Spinal cord (tissue), 9 donors: ENCODE measurements at regions not wholly inside any gene's neighbourhood (a gene's known extent, or its start where the extent isn't known, plus 50 kb on each side); places are given as distances from the start of the nearest gene placed in this dataset.
A peak's percentile ranks its signal among the peaks of the same experiment; 100 is the strongest.

Source experiments
- DNase-seq, 6 donors: peaks; one replicate each; pipeline versions ENCODE4 v3.0.0 to v3.0.0-alpha.2; 2013 to 2015; ENCODE audit warnings: low spot score in 6 of 6, low read depth in 4 of 6
- H3K27ac ChIP-seq: one replicate; pipeline ENCODE4 v1.5.1; 2013; ENCODE audit warnings: low read depth, low read length, control low read depth
- H3K27me3 ChIP-seq: one replicate; pipeline ENCODE4 v1.6.1; 2013; ENCODE audit warnings: low read length; ENCODE audit not compliant: control insufficient read depth, insufficient read depth
- H3K36me3 ChIP-seq: one replicate; pipeline ENCODE4 v1.6.1; 2013; ENCODE audit warnings: low read length; ENCODE audit not compliant: control insufficient read depth, insufficient read depth
- H3K4me1 ChIP-seq: one replicate; pipeline ENCODE4 v1.6.1; 2013; ENCODE audit warnings: low read length; ENCODE audit not compliant: control insufficient read depth, insufficient read depth
- H3K4me3 ChIP-seq: one replicate; pipeline ENCODE4 v1.5.1; 2013; ENCODE audit warnings: low read depth, low read length, control low read depth
- H3K9me3 ChIP-seq: one replicate; pipeline ENCODE4 v1.6.1; 2013; ENCODE audit warnings: low read length; ENCODE audit not compliant: control insufficient read depth, insufficient read depth
- WGBS: methylation state at CpG from one replicate; pipeline ENCODE4 v1.1.5; 2013; ENCODE audit warnings: missing lambda C conversion rate; ENCODE audit not compliant: insufficient coverage; 5-methylcytosine and 5-hydroxymethylcytosine counted together
- donor health status: healthy.

DNA sequence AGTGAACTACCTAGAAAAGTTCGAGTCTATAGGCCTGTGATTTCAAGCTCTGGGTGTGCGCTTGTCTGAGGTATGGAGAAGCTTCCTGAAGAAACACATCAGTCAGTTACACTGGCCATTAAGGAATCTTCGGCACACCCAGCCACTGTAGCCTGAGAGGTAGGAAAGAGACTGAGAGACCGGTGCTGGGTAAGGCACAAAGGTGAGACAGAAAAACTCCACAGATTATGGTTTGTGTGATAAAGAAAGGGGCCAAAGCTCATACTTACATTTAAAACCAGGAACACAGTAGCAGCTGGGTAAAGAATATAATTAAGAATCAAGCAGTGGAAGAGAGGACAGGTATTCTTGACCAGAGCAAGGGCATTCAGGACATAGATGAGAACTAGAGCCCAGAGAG is 74.8 kb upstream of the TTC29 start:
- WGBS, result no CpG with 5 or more reads among the region's 4 CpGs
- Histone ChIP-seq H3K4me1 (no peaks in the 10 kb centered on the region), H3K4me3 (no peak overlapping the region), H3K27ac (no peak overlapping the region), H3K9me3 (no peaks in the 10 kb centered on the region), H3K27me3 (no peaks in the 10 kb centered on the region), H3K36me3 (no peaks in the 10 kb centered on the region)
- no peak for DNase-seq

DNA sequence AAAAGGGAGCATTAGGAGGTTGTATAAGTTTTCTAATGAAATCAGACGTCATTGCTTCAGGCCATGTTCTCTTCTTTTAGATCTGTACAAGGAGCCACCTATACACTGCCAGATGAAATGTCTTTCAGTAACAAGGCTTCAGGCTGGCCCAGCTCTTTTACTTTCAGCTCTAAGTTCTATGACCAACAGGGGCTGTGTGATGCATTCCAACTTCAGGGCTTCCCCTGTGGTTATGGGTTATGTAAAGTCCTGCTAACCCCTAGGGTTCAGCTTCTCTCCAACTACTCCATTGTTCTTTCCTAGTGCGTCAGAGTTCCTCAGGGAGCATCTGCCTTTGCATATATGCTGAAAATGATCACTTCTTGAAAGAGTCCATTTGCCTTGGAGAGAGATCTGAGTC is 79.4 kb upstream of the TTC29 start:
- Histone ChIP-seq H3K9me3 (no peaks in the 10 kb centered on the region), H3K27ac (no peak overlapping the region), H3K36me3 (no peaks in the 10 kb centered on the region), H3K27me3 (no peaks in the 10 kb centered on the region), H3K4me1 (no peaks in the 10 kb centered on the region), H3K4me3 (no peak overlapping the region)
- 100% methylated on average over 1 of the region's 2 CpGs for WGBS
- DNase-seq, result no peak

DNA sequence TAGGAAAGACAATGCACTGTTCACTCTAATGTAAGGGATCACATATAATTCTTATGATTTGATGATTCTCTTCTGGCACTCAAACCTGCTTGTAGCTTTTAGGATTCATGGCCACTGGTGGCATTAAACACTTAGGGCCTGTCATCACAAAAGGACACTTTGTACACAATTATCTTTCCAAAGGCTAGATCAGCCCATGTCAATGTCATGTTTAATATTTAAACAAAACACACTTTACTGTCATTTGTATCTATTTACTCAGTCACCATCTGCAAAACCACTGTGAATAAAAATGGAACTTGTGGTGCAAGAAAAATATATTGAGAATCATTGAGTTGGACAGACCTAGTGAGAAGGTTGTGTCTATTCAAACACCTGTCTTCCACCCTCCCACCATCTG is 83.6 kb upstream of the TTC29 start:
- no peaks in the 10 kb centered on the region for H3K4me1 ChIP-seq
- DNase-seq, result no peak
- no peak overlapping the region for H3K4me3 ChIP-seq
- no peaks in the 10 kb centered on the region for H3K36me3 ChIP-seq
- H3K27me3 ChIP-seq, result no peaks in the 10 kb centered on the region
- H3K27ac ChIP-seq, result no peak overlapping the region
- H3K9me3 ChIP-seq, result no peaks in the 10 kb centered on the region

GRCh38 chr4:147034372-147034771 is 88.7 kb upstream of the TTC29 start:
- peaks cover 5% of the 10 kb centered on the region for H3K4me1 ChIP-seq
- no peaks in the 10 kb centered on the region for H3K9me3 ChIP-seq
- no peaks in the 10 kb centered on the region for H3K27me3 ChIP-seq
- no peak overlapping the region for H3K4me3 ChIP-seq
- no CpG with 5 or more reads among the region's 1 CpG for WGBS
- H3K36me3 ChIP-seq, result no peaks in the 10 kb centered on the region
- H3K27ac ChIP-seq, result no peak overlapping the region
- DNase-seq, result no peak

DNA sequence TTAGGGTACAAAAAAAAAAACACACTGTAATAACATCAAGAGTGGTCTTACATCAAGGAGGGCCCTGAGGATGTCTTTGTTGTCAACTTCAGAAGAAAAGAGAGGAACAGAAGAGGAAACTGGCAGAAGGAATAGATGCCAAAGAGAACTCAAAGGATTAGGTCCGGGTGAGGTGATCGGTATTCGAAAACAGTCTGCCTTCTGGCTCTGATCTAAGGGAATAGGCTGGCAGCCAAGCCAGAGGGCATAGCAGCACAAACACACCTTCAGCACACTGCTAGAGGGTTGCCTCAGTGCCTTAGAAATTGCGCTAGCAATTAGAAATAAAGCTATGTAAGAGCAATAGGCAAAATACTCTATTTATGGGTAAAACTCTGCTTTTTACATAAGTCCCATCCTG is 91.4 kb upstream of the TTC29 start:
- Histone ChIP-seq H3K27ac (no peak overlapping the region), H3K9me3 (no peaks in the 10 kb centered on the region), H3K36me3 (no peaks in the 10 kb centered on the region), H3K4me3 (no peak overlapping the region), H3K27me3 (no peaks in the 10 kb centered on the region), H3K4me1 (peaks cover 9% of the 10 kb centered on the region)
- WGBS, result 12% methylated on average over 3 of the region's 4 CpGs
- peak in 5 of 6 donors; percentile 50 to 84 (median 61) for DNase-seq

- no peak for DNase-seq
- H3K9me3 ChIP-seq, result no peaks in the 10 kb centered on the region
- no peaks in the 10 kb centered on the region for H3K27me3 ChIP-seq
- WGBS, result 82% methylated on average over 8 of the region's 8 CpGs
- peaks cover 9% of the 10 kb centered on the region for H3K4me1 ChIP-seq
- H3K4me3 ChIP-seq, result no peak overlapping the region
- H3K27ac ChIP-seq, result no peak overlapping the region
- H3K36me3 ChIP-seq, result no peaks in the 10 kb centered on the region
These were observed 94.4 kb upstream of the TTC29 start for GRCh38 chr4:147039976-147040575.

- no CpG with 5 or more reads among the region's 3 CpGs for WGBS
- Histone ChIP-seq H3K27ac (no peak overlapping the region), H3K9me3 (no peaks in the 10 kb centered on the region)
These were observed 95.2 kb upstream of the TTC29 start for GRCh38 chr4:147040874-147041273.

GRCh38 chr4:147041376-147041775 is 95.7 kb upstream of the TTC29 start:
- no CpG with 5 or more reads among the region's 4 CpGs for WGBS
- H3K36me3 ChIP-seq, result no peaks in the 10 kb centered on the region
- H3K4me1 ChIP-seq, result peaks cover 4% of the 10 kb centered on the region
- no peak overlapping the region for H3K27ac ChIP-seq
- no peak overlapping the region for H3K4me3 ChIP-seq
- H3K27me3 ChIP-seq, result no peaks in the 10 kb centered on the region
- no peak for DNase-seq
- H3K9me3 ChIP-seq, result no peaks in the 10 kb centered on the region

More at GRCh38 chr4:147040874-147041273, 95.2 kb upstream of the TTC29 start:
- H3K27me3 ChIP-seq, result no peaks in the 10 kb centered on the region
- peaks cover 9% of the 10 kb centered on the region for H3K4me1 ChIP-seq
- DNase-seq, result no peak
- H3K36me3 ChIP-seq, result no peaks in the 10 kb centered on the region
- no peak overlapping the region for H3K4me3 ChIP-seq

DNA sequence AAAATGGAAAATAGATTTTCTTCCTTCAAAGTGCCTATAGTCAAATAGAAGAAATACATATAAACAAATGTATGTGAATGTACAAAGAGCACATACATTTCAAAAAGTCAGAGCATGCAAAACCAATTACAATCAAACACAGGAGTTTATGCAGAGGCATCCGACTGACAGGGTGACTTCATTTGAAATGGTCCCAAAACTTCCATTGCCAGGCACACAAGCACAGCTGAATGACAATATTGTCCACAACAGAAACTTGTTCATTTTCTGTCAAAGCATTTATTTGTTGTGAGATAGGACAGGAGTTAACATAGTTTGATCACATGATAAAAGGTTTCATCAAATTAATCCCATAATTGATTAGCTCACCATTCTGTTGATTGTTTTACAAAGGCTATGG is 96.4 kb upstream of the TTC29 start:
- no CpG with 5 or more reads among the region's 1 CpG for WGBS
- no peaks in the 10 kb centered on the region for H3K9me3 ChIP-seq

GRCh38 chr4:147044241-147044640 is 98.6 kb upstream of the TTC29 start:
- no peak overlapping the region for H3K4me3 ChIP-seq
- 0% methylated on average over 1 of the region's 4 CpGs for WGBS
- no peaks in the 10 kb centered on the region for H3K9me3 ChIP-seq
- H3K36me3 ChIP-seq, result no peaks in the 10 kb centered on the region
- H3K27ac ChIP-seq, result no peak overlapping the region
- H3K4me1 ChIP-seq, result peaks cover 4% of the 10 kb centered on the region
- H3K27me3 ChIP-seq, result no peaks in the 10 kb centered on the region
- DNase-seq, result no peak

More for the DNA sequence above, 96.4 kb upstream of the TTC29 start:
- no peak for DNase-seq
- Histone ChIP-seq H3K4me3 (no peak overlapping the region), H3K27ac (no peak overlapping the region), H3K4me1 (peaks cover 4% of the 10 kb centered on the region), H3K27me3 (no peaks in the 10 kb centered on the region), H3K36me3 (no peaks in the 10 kb centered on the region)
